ENCODE measurements at regions not wholly inside any gene's neighbourhood (a gene's known extent, or its start where the extent isn't known, plus 50 kb on each side); places are given as distances from the start of the nearest gene placed in this dataset.

GRCh38 chr19:31825134-31826094 is 476.2 kb upstream of the TSHZ3 start:
- H3K4me1 ChIP-seq (ENCODE audit: control insufficient read depth, insufficient read depth, low read length, poor library complexity, severe bottlenecking) = no peaks in the 10 kb centered on the region
- H3K27ac ChIP-seq (ENCODE audit: insufficient read depth, low read length, poor library complexity, severe bottlenecking) = no peak overlapping the region
- H3K4me3 ChIP-seq (ENCODE audit: insufficient read depth, low read depth, low read length, poor library complexity, severe bottlenecking) = no peak overlapping the region
- no peaks in the 10 kb centered on the region for H3K27me3 ChIP-seq (replicated peaks; ENCODE audit: control insufficient read depth, insufficient read depth, low read length, poor library complexity, severe bottlenecking)
- H3K9me3 ChIP-seq (ENCODE audit: control insufficient read depth, low read length) = no peaks in the 10 kb centered on the region
- no peaks in the 10 kb centered on the region for H3K36me3 ChIP-seq (ENCODE audit: control insufficient read depth, insufficient read depth, low read length)
- DNase-seq = no peak

- Histone ChIP-seq H3K36me3 (ENCODE audit: control insufficient read depth, insufficient read depth, low read length) (no peaks in the 10 kb centered on the region), H3K4me1 (ENCODE audit: control insufficient read depth, insufficient read depth, low read length, poor library complexity, severe bottlenecking) (no peaks in the 10 kb centered on the region), H3K9me3 (ENCODE audit: control insufficient read depth, low read length) (no peaks in the 10 kb centered on the region), H3K27me3 (replicated peaks; ENCODE audit: control insufficient read depth, insufficient read depth, low read length, poor library complexity, severe bottlenecking) (no peaks in the 10 kb centered on the region), H3K27ac (ENCODE audit: insufficient read depth, low read length, poor library complexity, severe bottlenecking) (no peak overlapping the region), H3K4me3 (ENCODE audit: insufficient read depth, low read depth, low read length, poor library complexity, severe bottlenecking) (no peak overlapping the region)
- DNase-seq = no peak
Measured at GRCh38 chr19:31826325-31826724, 477.1 kb upstream of the TSHZ3 start.

- no peaks in the 10 kb centered on the region for H3K36me3 ChIP-seq (ENCODE audit: control insufficient read depth, insufficient read depth, low read length)
- H3K27me3 ChIP-seq (replicated peaks; ENCODE audit: control insufficient read depth, insufficient read depth, low read length, poor library complexity, severe bottlenecking) = no peaks in the 10 kb centered on the region
- no peak overlapping the region for H3K4me3 ChIP-seq (ENCODE audit: insufficient read depth, low read depth, low read length, poor library complexity, severe bottlenecking)
- H3K9me3 ChIP-seq (ENCODE audit: control insufficient read depth, low read length) = peaks cover 9% of the 10 kb centered on the region
- H3K4me1 ChIP-seq (ENCODE audit: control insufficient read depth, insufficient read depth, low read length, poor library complexity, severe bottlenecking) = no peaks in the 10 kb centered on the region
- DNase-seq = no peak
- no peak overlapping the region for H3K27ac ChIP-seq (ENCODE audit: insufficient read depth, low read length, poor library complexity, severe bottlenecking)
Measured at GRCh38 chr19:31831421-31832175, 482.4 kb upstream of the TSHZ3 start.

GRCh38 chr19:31832176-31832548 is 482.9 kb upstream of the TSHZ3 start:
- Histone ChIP-seq H3K27me3 (replicated peaks; ENCODE audit: control insufficient read depth, insufficient read depth, low read length, poor library complexity, severe bottlenecking) (no peaks in the 10 kb centered on the region), H3K27ac (ENCODE audit: insufficient read depth, low read length, poor library complexity, severe bottlenecking) (no peak overlapping the region), H3K36me3 (ENCODE audit: control insufficient read depth, insufficient read depth, low read length) (no peaks in the 10 kb centered on the region), H3K4me1 (ENCODE audit: control insufficient read depth, insufficient read depth, low read length, poor library complexity, severe bottlenecking) (no peaks in the 10 kb centered on the region), H3K9me3 (ENCODE audit: control insufficient read depth, low read length) (peaks cover 9% of the 10 kb centered on the region), H3K4me3 (ENCODE audit: insufficient read depth, low read depth, low read length, poor library complexity, severe bottlenecking) (no peak overlapping the region)
- DNase-seq = no peak

GRCh38 chr19:31834070-31834469 is 484.8 kb upstream of the TSHZ3 start:
- DNase-seq = no peak
- Histone ChIP-seq H3K4me1 (ENCODE audit: control insufficient read depth, insufficient read depth, low read length, poor library complexity, severe bottlenecking) (no peaks in the 10 kb centered on the region), H3K36me3 (ENCODE audit: control insufficient read depth, insufficient read depth, low read length) (no peaks in the 10 kb centered on the region), H3K27me3 (replicated peaks; ENCODE audit: control insufficient read depth, insufficient read depth, low read length, poor library complexity, severe bottlenecking) (no peaks in the 10 kb centered on the region), H3K27ac (ENCODE audit: insufficient read depth, low read length, poor library complexity, severe bottlenecking) (no peak overlapping the region), H3K9me3 (ENCODE audit: control insufficient read depth, low read length) (peaks cover 9% of the 10 kb centered on the region), H3K4me3 (ENCODE audit: insufficient read depth, low read depth, low read length, poor library complexity, severe bottlenecking) (no peak overlapping the region)

- Histone ChIP-seq H3K27me3 (replicated peaks; ENCODE audit: control insufficient read depth, insufficient read depth, low read length, poor library complexity, severe bottlenecking) (no peaks in the 10 kb centered on the region), H3K9me3 (ENCODE audit: control insufficient read depth, low read length) (peaks cover 8% of the 10 kb centered on the region), H3K4me1 (ENCODE audit: control insufficient read depth, insufficient read depth, low read length, poor library complexity, severe bottlenecking) (no peaks in the 10 kb centered on the region), H3K36me3 (ENCODE audit: control insufficient read depth, insufficient read depth, low read length) (no peaks in the 10 kb centered on the region), H3K27ac (ENCODE audit: insufficient read depth, low read length, poor library complexity, severe bottlenecking) (no peak overlapping the region), H3K4me3 (ENCODE audit: insufficient read depth, low read depth, low read length, poor library complexity, severe bottlenecking) (no peak overlapping the region)
- no peak for DNase-seq
Measured at GRCh38 chr19:31838163-31838815, 489.1 kb upstream of the TSHZ3 start.

- DNase-seq = no peak
- no peaks in the 10 kb centered on the region for H3K27me3 ChIP-seq (replicated peaks; ENCODE audit: control insufficient read depth, insufficient read depth, low read length, poor library complexity, severe bottlenecking)
- H3K36me3 ChIP-seq (ENCODE audit: control insufficient read depth, insufficient read depth, low read length) = no peaks in the 10 kb centered on the region
- H3K9me3 ChIP-seq (ENCODE audit: control insufficient read depth, low read length) = no peaks in the 10 kb centered on the region
- H3K27ac ChIP-seq (ENCODE audit: insufficient read depth, low read length, poor library complexity, severe bottlenecking) = no peak overlapping the region
- H3K4me1 ChIP-seq (ENCODE audit: control insufficient read depth, insufficient read depth, low read length, poor library complexity, severe bottlenecking) = no peaks in the 10 kb centered on the region
- no peak overlapping the region for H3K4me3 ChIP-seq (ENCODE audit: insufficient read depth, low read depth, low read length, poor library complexity, severe bottlenecking)
Measured at GRCh38 chr19:31840371-31840770, 491.1 kb upstream of the TSHZ3 start.

GRCh38 chr19:31841755-31842154 is 492.5 kb upstream of the TSHZ3 start:
- no peak for DNase-seq
- Histone ChIP-seq H3K4me1 (ENCODE audit: control insufficient read depth, insufficient read depth, low read length, poor library complexity, severe bottlenecking) (no peaks in the 10 kb centered on the region), H3K27ac (ENCODE audit: insufficient read depth, low read length, poor library complexity, severe bottlenecking) (no peak overlapping the region)

GRCh38 chr19:31863122-31863521 is 482.3 kb upstream of the ZNF507 start:
- Histone ChIP-seq H3K4me1 (ENCODE audit: control insufficient read depth, insufficient read depth, low read length, poor library complexity, severe bottlenecking) (no peaks in the 10 kb centered on the region), H3K27me3 (replicated peaks; ENCODE audit: control insufficient read depth, insufficient read depth, low read length, poor library complexity, severe bottlenecking) (no peaks in the 10 kb centered on the region), H3K27ac (ENCODE audit: insufficient read depth, low read length, poor library complexity, severe bottlenecking) (no peak overlapping the region), H3K4me3 (ENCODE audit: insufficient read depth, low read depth, low read length, poor library complexity, severe bottlenecking) (no peak overlapping the region), H3K9me3 (ENCODE audit: control insufficient read depth, low read length) (no peaks in the 10 kb centered on the region), H3K36me3 (ENCODE audit: control insufficient read depth, insufficient read depth, low read length) (no peaks in the 10 kb centered on the region)
- DNase-seq = no peak

More at GRCh38 chr19:31841755-31842154, 492.5 kb upstream of the TSHZ3 start:
- Histone ChIP-seq H3K4me3 (ENCODE audit: insufficient read depth, low read depth, low read length, poor library complexity, severe bottlenecking) (no peak overlapping the region), H3K27me3 (replicated peaks; ENCODE audit: control insufficient read depth, insufficient read depth, low read length, poor library complexity, severe bottlenecking) (no peaks in the 10 kb centered on the region), H3K36me3 (ENCODE audit: control insufficient read depth, insufficient read depth, low read length) (no peaks in the 10 kb centered on the region), H3K9me3 (ENCODE audit: control insufficient read depth, low read length) (no peaks in the 10 kb centered on the region)

Data from effector memory CD4-positive, alpha-beta T cell (primary cell).